ENCODE measurements at regions not wholly inside any gene's neighbourhood (a gene's known extent, or its start where the extent isn't known, plus 50 kb on each side); places are given as distances from the start of the nearest gene placed in this dataset.

- ATAC-seq, result no peak
- Mint-ChIP-seq H3K4me1 (peaks cover 30% of the 10 kb centered on the region), H3K9me3 (peaks cover 4% of the 10 kb centered on the region), H3K4me3 (no peak overlapping the region), H3K27ac (no peak overlapping the region), H3K27me3 (ENCODE audit: low read depth) (peaks cover 8% of the 10 kb centered on the region; the same call in 1 of the 2 replicates), H3K36me3 (no peaks in the 10 kb centered on the region)
- DNase-seq (ENCODE audit: low spot score), result no peak
- ChIA-PET CTCF (interaction anchor here (1.0 to 2.3 kb wide), 3 partner anchors 11 to 121 kb away, joined by 3 to 7 read pairs (median 4); no protein-coding TSS in a partner anchor), POLR2A (interaction anchor here (0.5 to 1.1 kb wide), 2 partner anchors 21 to 1843 kb away, joined by 3 read pairs; no protein-coding TSS in a partner anchor)
- TF ChIP-seq ZNF138 (CRISPR knock-in tag; conservative IDR thresholded peaks at IDR 0.05), result no peak
- TF ChIP-seq, protein P1, sequence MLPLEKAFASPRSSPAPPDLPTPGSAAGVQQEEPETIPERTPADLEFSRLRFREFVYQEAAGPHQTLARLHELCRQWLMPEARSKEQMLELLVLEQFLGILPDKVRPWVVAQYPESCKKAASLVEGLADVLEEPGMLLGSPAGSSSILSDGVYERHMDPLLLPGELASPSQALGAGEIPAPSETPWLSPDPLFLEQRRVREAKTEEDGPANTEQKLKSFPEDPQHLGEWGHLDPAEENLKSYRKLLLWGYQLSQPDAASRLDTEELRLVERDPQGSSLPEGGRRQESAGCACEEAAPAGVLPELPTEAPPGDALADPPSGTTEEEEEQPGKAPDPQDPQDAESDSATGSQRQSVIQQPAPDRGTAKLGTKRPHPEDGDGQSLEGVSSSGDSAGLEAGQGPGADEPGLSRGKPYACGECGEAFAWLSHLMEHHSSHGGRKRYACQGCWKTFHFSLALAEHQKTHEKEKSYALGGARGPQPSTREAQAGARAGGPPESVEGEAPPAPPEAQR (CRISPR knock-in tag; IDR thresholded peaks at IDR 0.05), result no peak
- TF ChIP-seq USF1 (CRISPR knock-in tag; IDR thresholded peaks at IDR 0.05), result no peak
- no peak for TF ChIP-seq KAT7 (CRISPR knock-in tag; IDR thresholded peaks at IDR 0.05; ENCODE audit: borderline replicate concordance)
- no peak for TF ChIP-seq FOXP1 (CRISPR knock-in tag; IDR thresholded peaks at IDR 0.05; ENCODE audit: borderline replicate concordance)
- TF ChIP-seq TEAD1 (CRISPR knock-in tag; IDR thresholded peaks at IDR 0.05), result no peak
- TF ChIP-seq ELF4 (CRISPR knock-in tag; IDR thresholded peaks at IDR 0.05; ENCODE audit: low read depth), result no peak
- TF ChIP-seq ATF6 (CRISPR knock-in tag; IDR thresholded peaks at IDR 0.05), result no peak
- TF ChIP-seq, protein P2, sequence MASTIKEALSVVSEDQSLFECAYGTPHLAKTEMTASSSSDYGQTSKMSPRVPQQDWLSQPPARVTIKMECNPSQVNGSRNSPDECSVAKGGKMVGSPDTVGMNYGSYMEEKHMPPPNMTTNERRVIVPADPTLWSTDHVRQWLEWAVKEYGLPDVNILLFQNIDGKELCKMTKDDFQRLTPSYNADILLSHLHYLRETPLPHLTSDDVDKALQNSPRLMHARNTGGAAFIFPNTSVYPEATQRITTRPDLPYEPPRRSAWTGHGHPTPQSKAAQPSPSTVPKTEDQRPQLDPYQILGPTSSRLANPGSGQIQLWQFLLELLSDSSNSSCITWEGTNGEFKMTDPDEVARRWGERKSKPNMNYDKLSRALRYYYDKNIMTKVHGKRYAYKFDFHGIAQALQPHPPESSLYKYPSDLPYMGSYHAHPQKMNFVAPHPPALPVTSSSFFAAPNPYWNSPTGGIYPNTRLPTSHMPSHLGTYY (CRISPR knock-in tag; IDR thresholded peaks at IDR 0.05), result no peak
- TF ChIP-seq ZNF416 (CRISPR knock-in tag; IDR thresholded peaks at IDR 0.05), result no peak
- TF ChIP-seq GABPB1 (CRISPR knock-in tag; IDR thresholded peaks at IDR 0.05), result no peak
- TF ChIP-seq ZNF232 (CRISPR knock-in tag; IDR thresholded peaks at IDR 0.05), result no peak
- TF ChIP-seq, protein P3, sequence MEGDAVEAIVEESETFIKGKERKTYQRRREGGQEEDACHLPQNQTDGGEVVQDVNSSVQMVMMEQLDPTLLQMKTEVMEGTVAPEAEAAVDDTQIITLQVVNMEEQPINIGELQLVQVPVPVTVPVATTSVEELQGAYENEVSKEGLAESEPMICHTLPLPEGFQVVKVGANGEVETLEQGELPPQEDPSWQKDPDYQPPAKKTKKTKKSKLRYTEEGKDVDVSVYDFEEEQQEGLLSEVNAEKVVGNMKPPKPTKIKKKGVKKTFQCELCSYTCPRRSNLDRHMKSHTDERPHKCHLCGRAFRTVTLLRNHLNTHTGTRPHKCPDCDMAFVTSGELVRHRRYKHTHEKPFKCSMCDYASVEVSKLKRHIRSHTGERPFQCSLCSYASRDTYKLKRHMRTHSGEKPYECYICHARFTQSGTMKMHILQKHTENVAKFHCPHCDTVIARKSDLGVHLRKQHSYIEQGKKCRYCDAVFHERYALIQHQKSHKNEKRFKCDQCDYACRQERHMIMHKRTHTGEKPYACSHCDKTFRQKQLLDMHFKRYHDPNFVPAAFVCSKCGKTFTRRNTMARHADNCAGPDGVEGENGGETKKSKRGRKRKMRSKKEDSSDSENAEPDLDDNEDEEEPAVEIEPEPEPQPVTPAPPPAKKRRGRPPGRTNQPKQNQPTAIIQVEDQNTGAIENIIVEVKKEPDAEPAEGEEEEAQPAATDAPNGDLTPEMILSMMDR (IDR thresholded peaks at IDR 0.05), result no peak
- TF ChIP-seq FOXJ3 (CRISPR knock-in tag; IDR thresholded peaks at IDR 0.05; ENCODE audit: borderline replicate concordance), result no peak
- no peak for TF ChIP-seq MXD4 (CRISPR knock-in tag; IDR thresholded peaks at IDR 0.05; ENCODE audit: borderline replicate concordance)
- no peak for TF ChIP-seq ZNF263 (CRISPR knock-in tag; IDR thresholded peaks at IDR 0.05; ENCODE audit: low read depth)
- TF ChIP-seq FOXK1 (CRISPR knock-in tag; IDR thresholded peaks at IDR 0.05), result no peak
- TF ChIP-seq, protein P4, sequence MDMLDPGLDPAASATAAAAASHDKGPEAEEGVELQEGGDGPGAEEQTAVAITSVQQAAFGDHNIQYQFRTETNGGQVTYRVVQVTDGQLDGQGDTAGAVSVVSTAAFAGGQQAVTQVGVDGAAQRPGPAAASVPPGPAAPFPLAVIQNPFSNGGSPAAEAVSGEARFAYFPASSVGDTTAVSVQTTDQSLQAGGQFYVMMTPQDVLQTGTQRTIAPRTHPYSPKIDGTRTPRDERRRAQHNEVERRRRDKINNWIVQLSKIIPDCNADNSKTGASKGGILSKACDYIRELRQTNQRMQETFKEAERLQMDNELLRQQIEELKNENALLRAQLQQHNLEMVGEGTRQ (CRISPR knock-in tag; IDR thresholded peaks at IDR 0.05), result no peak
- no peak for TF ChIP-seq SMAD4 (CRISPR knock-in tag; IDR thresholded peaks at IDR 0.05)
- TF ChIP-seq, protein P5, sequence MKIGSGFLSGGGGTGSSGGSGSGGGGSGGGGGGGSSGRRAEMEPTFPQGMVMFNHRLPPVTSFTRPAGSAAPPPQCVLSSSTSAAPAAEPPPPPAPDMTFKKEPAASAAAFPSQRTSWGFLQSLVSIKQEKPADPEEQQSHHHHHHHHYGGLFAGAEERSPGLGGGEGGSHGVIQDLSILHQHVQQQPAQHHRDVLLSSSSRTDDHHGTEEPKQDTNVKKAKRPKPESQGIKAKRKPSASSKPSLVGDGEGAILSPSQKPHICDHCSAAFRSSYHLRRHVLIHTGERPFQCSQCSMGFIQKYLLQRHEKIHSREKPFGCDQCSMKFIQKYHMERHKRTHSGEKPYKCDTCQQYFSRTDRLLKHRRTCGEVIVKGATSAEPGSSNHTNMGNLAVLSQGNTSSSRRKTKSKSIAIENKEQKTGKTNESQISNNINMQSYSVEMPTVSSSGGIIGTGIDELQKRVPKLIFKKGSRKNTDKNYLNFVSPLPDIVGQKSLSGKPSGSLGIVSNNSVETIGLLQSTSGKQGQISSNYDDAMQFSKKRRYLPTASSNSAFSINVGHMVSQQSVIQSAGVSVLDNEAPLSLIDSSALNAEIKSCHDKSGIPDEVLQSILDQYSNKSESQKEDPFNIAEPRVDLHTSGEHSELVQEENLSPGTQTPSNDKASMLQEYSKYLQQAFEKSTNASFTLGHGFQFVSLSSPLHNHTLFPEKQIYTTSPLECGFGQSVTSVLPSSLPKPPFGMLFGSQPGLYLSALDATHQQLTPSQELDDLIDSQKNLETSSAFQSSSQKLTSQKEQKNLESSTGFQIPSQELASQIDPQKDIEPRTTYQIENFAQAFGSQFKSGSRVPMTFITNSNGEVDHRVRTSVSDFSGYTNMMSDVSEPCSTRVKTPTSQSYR (CRISPR knock-in tag; IDR thresholded peaks at IDR 0.05), result no peak
Observed at GRCh38 chr9:16255217-16255616, 615.3 kb downstream of the BNC2 start.
